OCI-LY7 (cell line): ENCODE measurements at regions not wholly inside any gene's neighbourhood (a gene's known extent, or its start where the extent isn't known, plus 50 kb on each side); places are given as distances from the start of the nearest gene placed in this dataset.

ENCODE experiments used
- BruUV-seq: library from RNA; stranded (reverse); fragments of 400-500 nt; replicated peaks from 2 replicates; lab custom pipeline; 2021; lab: Mats Ljungman, UMichigan
- CTCF ChIA-PET: fragments of 300-600 bp; sonication (Branson Sonifier 250); formaldehyde crosslinking; loops from one replicate; lab custom pipeline; 2022; ENCODE audit warnings: antibody characterized with exemption; ENCODE audit not compliant: unreplicated experiment; lab: Charles Lee
- POLR2A ChIA-PET: fragments of 300-600 bp; sonication (Branson Sonifier 250); formaldehyde crosslinking; loops from one replicate; lab custom pipeline; 2022; ENCODE audit warnings: antibody characterized with exemption; lab: Charles Lee
- DNase-seq: peaks from one replicate; pipeline ENCODE4 v3.0.0-alpha.2; 2015; ENCODE audit warnings: low spot score
- H2AFZ ChIP-seq: fragments of 200-600 bp; sonication (generic), shearing (Covaris generic); 2 replicates; pipeline ENCODE4 v1.6.1; 2014; ENCODE audit warnings: mild to moderate bottlenecking, antibody characterized with exemption, low read length, moderate library complexity
- H3K27ac ChIP-seq: fragments of 200-600 bp; sonication (generic); 2 replicates; pipeline ENCODE4 v1.5.1; 2014; ENCODE audit warnings: mixed run types, low read depth, mild to moderate bottlenecking, moderate library complexity, low read length, inconsistent platforms; ENCODE audit not compliant: poor library complexity, severe bottlenecking
- H3K36me3 ChIP-seq: fragments of 200-600 bp; sonication (generic); 2 replicates; pipeline ENCODE4 v1.6.1; 2014; ENCODE audit warnings: mild to moderate bottlenecking, antibody characterized with exemption, low read length, moderate library complexity, mixed read lengths; ENCODE audit not compliant: insufficient read depth
- H3K4me1 ChIP-seq: fragments of 200-600 bp; sonication (generic); 2 replicates; pipeline ENCODE4 v1.5.1; 2014; ENCODE audit warnings: mild to moderate bottlenecking, low read length; ENCODE audit not compliant: insufficient read depth, poor library complexity, severe bottlenecking
- H3K4me2 ChIP-seq: fragments of 200-600 bp; sonication (generic); 2 replicates; pipeline ENCODE4 v1.6.1; 2014; ENCODE audit warnings: mild to moderate bottlenecking, low read length
- H3K4me3 ChIP-seq: fragments of 200-600 bp; sonication (generic); 2 replicates; pipeline ENCODE4 v1.5.1; 2014; ENCODE audit warnings: mild to moderate bottlenecking, low read depth, low read length; ENCODE audit not compliant: poor library complexity, severe bottlenecking
- H3K79me2 ChIP-seq: fragments of 200-600 bp; sonication (generic); 2 replicates; pipeline ENCODE4 v1.6.1; 2016; ENCODE audit warnings: low read depth, mild to moderate bottlenecking, low read length, moderate library complexity, mixed read lengths; ENCODE audit not compliant: insufficient read depth
- H3K9me2 ChIP-seq: fragments of 200-600 bp; sonication (generic); 2 replicates; pipeline ENCODE4 v1.6.1; 2016; ENCODE audit warnings: mild to moderate bottlenecking, low read length, mixed read lengths; ENCODE audit not compliant: insufficient read depth
- H3K9me3 ChIP-seq: fragments of 200-600 bp; sonication (generic); 2 replicates; pipeline ENCODE4 v1.6.1; 2014; ENCODE audit warnings: mild to moderate bottlenecking, mixed run types, low read length, mixed read lengths
- H4K20me1 ChIP-seq: fragments of 200-600 bp; sonication (generic); 2 replicates; pipeline ENCODE4 v1.6.1; 2014; ENCODE audit warnings: mild to moderate bottlenecking, antibody characterized with exemption, low read length, moderate library complexity, mixed read lengths; ENCODE audit not compliant: insufficient read depth
- EZH2phosphoT487 ChIP-seq: fragments of 200-600 bp; sonication (generic); IDR thresholded peaks from 2 replicates; pipeline ENCODE4 v1.6.1; 2018; ENCODE audit warnings: low read depth, borderline replicate concordance, mild to moderate bottlenecking, mixed run types, antibody characterized with exemption, low read length, moderate library complexity, mixed read lengths
- intact Hi-C: fragments of 100-400 bp; cut with micrococcal nuclease; formaldehyde crosslinking; loops from one replicate; pipeline ENCODE4 v1.10.0; 2022; ENCODE audit not compliant: unreplicated experiment
- TF ChIP-seq, protein P1 (sequence below): fragments of 200-600 bp; sonication (generic); conservative IDR thresholded peaks from 2 replicates; pipeline ENCODE4 v1.5.1; 2014; ENCODE audit warnings: mild to moderate bottlenecking, antibody characterized with exemption, low read length, moderate library complexity, mixed read lengths

DNA sequence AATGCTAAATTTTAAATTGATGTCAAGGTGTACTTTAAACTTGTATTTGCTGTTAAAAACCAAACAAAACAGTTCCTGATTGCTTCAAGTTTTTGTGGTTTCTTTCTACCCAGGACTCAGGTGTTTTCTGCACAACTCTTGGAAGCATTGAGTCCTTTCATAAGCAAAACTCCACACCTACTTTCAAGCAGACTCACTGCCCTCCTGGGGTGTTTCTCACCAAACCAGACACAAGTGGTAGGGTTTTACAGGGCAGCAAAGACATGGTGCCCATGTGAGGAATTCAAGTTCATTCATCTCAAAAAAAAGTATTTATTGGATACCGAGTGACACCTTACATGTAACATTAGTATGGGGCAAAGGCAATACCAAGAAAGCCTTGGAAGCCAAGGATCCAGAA lies 146.7 kb upstream of the BNIP2 start:
- intact Hi-C loops: no loop called here
- BruUV-seq: no TSS peak
- Histone ChIP-seq H2AFZ (no peak overlapping the region), H3K9me3 (no peaks in the 10 kb centered on the region), H3K79me2 (no peaks in the 10 kb centered on the region), H3K4me2 (no peak overlapping the region), H3K4me1 (no peaks in the 10 kb centered on the region), H3K27ac (no peak overlapping the region), H4K20me1 (no peaks in the 10 kb centered on the region), H3K4me3 (no peak overlapping the region), H3K36me3 (no peaks in the 10 kb centered on the region), H3K9me2 (no peaks in the 10 kb centered on the region)
- CTCF ChIA-PET: no interaction called here
- TF ChIP-seq, protein P1, sequence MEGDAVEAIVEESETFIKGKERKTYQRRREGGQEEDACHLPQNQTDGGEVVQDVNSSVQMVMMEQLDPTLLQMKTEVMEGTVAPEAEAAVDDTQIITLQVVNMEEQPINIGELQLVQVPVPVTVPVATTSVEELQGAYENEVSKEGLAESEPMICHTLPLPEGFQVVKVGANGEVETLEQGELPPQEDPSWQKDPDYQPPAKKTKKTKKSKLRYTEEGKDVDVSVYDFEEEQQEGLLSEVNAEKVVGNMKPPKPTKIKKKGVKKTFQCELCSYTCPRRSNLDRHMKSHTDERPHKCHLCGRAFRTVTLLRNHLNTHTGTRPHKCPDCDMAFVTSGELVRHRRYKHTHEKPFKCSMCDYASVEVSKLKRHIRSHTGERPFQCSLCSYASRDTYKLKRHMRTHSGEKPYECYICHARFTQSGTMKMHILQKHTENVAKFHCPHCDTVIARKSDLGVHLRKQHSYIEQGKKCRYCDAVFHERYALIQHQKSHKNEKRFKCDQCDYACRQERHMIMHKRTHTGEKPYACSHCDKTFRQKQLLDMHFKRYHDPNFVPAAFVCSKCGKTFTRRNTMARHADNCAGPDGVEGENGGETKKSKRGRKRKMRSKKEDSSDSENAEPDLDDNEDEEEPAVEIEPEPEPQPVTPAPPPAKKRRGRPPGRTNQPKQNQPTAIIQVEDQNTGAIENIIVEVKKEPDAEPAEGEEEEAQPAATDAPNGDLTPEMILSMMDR: no peak
- no peak for TF ChIP-seq EZH2phosphoT487
- DNase-seq: no peak
- POLR2A ChIA-PET: interaction anchor here (0.5 to 1.0 kb wide), 2 partner anchors 9 to 27 kb away, joined by 3 to 4 read pairs; no protein-coding TSS in a partner anchor

DNA sequence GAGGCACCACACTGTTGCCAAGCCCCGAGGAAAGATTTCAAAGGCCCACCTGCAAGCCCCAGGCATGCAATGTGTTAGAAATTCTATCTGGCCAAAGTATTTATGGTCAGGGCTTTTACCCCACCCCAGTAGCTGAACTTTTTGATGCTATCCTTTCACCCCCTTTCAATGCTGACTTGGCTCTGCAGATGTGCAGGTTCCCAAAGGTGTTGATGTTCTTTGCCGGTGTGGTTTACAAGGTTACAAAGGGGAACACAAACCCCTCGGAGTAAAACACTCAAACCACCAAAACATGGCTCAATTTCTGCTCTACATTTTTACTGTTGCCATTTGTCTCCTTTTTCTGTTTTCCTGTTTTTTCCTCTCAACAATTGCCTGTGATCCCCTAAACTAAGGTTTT lies 145.4 kb upstream of the BNIP2 start:
- Histone ChIP-seq H3K79me2 (no peaks in the 10 kb centered on the region), H3K9me2 (no peaks in the 10 kb centered on the region), H3K4me3 (no peak overlapping the region), H3K4me2 (no peak overlapping the region), H4K20me1 (no peaks in the 10 kb centered on the region), H3K36me3 (no peaks in the 10 kb centered on the region), H3K4me1 (no peaks in the 10 kb centered on the region), H2AFZ (no peak overlapping the region), H3K27ac (no peak overlapping the region), H3K9me3 (no peaks in the 10 kb centered on the region)
- ChIA-PET CTCF (no interaction called here), POLR2A (no interaction called here)
- TF ChIP-seq EZH2phosphoT487: no peak
- TF ChIP-seq, protein P1: no peak
- no peak for DNase-seq
- intact Hi-C loops: no loop called here
- BruUV-seq: no TSS peak

DNA sequence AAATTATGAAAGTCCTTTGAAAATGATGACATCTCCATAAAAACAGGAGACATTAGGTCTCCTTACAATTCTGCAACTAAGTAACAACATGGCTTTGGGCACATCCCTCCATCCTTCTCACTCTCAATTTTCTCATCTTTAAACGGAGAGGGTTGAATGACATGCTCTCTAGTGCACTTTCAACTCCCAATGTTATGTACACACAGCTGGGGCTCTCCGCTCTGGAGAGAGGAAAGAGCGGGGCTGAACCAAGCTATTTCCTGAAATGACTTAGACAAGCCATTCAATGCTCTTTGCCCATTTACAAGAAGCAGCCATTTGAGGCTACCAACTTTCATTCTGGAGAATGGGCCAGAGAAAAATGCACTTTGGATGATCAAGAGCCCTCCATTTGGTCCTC lies 144.2 kb upstream of the BNIP2 start:
- Histone ChIP-seq H3K4me3 (no peak overlapping the region), H3K4me1 (no peaks in the 10 kb centered on the region), H2AFZ (no peak overlapping the region), H3K36me3 (no peaks in the 10 kb centered on the region), H3K27ac (no peak overlapping the region), H3K9me3 (no peaks in the 10 kb centered on the region), H3K79me2 (no peaks in the 10 kb centered on the region), H3K4me2 (no peak overlapping the region), H3K9me2 (no peaks in the 10 kb centered on the region), H4K20me1 (no peaks in the 10 kb centered on the region)
- no peak for DNase-seq
- CTCF ChIA-PET: interaction anchor here (0.6 kb wide), 1 partner anchor 171 kb away, joined by 3 read pairs; no protein-coding TSS in a partner anchor
- no peak for TF ChIP-seq EZH2phosphoT487
- TF ChIP-seq, protein P1: no peak
- no TSS peak for BruUV-seq
- intact Hi-C loops: no loop called here
- POLR2A ChIA-PET: no interaction called here
